ENCODE measurements at regions not wholly inside any gene's neighbourhood (a gene's known extent, or its start where the extent isn't known, plus 50 kb on each side); places are given as distances from the start of the nearest gene placed in this dataset.
"Not testable (repeated sequence)": the region's sequence is repeated elsewhere in the genome, so short reads cannot be mapped to it uniquely, and the experiment has no call there.

GRCh38 chr6:119526561-119527230, 177.1 kb upstream of the MAN1A1 start:
- no peak for DNase-seq

- no peak for DNase-seq
Measured at GRCh38 chr6:119524410-119524809, 174.8 kb upstream of the MAN1A1 start.

GRCh38 chr6:119523556-119523955, 174.0 kb upstream of the MAN1A1 start:
- no peak for DNase-seq

- DNase-seq: no peak
Measured at GRCh38 chr6:119521251-119521650, 171.7 kb upstream of the MAN1A1 start.

GRCh38 chr6:119517428-119517827, 167.9 kb upstream of the MAN1A1 start:
- DNase-seq: no peak

- DNase-seq: no peak
Measured at GRCh38 chr6:119514345-119514744, 164.8 kb upstream of the MAN1A1 start.

- no peak for DNase-seq
Measured at GRCh38 chr6:119511024-119511423, 161.5 kb upstream of the MAN1A1 start.

GRCh38 chr6:119510246-119510645, 160.7 kb upstream of the MAN1A1 start:
- no peak for DNase-seq

GRCh38 chr6:119506631-119507174, 157.1 kb upstream of the MAN1A1 start:
- no peak for DNase-seq

- DNase-seq: no peak
Measured at GRCh38 chr6:119501798-119502483, 152.4 kb upstream of the MAN1A1 start.

GRCh38 chr6:119499797-119500196, 150.2 kb upstream of the MAN1A1 start:
- DNase-seq: no peak

- no peak for DNase-seq
Measured at GRCh38 chr6:119497988-119498727, 148.6 kb upstream of the MAN1A1 start.

- DNase-seq: no peak
Measured at GRCh38 chr6:119495230-119495683, 145.7 kb upstream of the MAN1A1 start.

GRCh38 chr6:119493980-119494379, 144.4 kb upstream of the MAN1A1 start:
- DNase-seq: no peak

GRCh38 chr6:119491112-119491511, 141.6 kb upstream of the MAN1A1 start:
- not testable (repeated sequence) for DNase-seq

GRCh38 chr6:119490050-119490449, 140.5 kb upstream of the MAN1A1 start:
- not testable (repeated sequence) for DNase-seq

- DNase-seq: no peak
Measured at GRCh38 chr6:119484598-119484997, 135.0 kb upstream of the MAN1A1 start.

- no peak for DNase-seq
Measured at GRCh38 chr6:119483908-119484307, 134.3 kb upstream of the MAN1A1 start.

GRCh38 chr6:119482850-119483285, 133.3 kb upstream of the MAN1A1 start:
- no peak for DNase-seq

- no peak for DNase-seq
Measured at GRCh38 chr6:119481976-119482375, 132.4 kb upstream of the MAN1A1 start.

GRCh38 chr6:119480961-119481497, 131.5 kb upstream of the MAN1A1 start:
- DNase-seq: no peak

GRCh38 chr6:119479860-119480655, 130.5 kb upstream of the MAN1A1 start:
- DNase-seq: no peak

All from CD4-positive, alpha-beta T cell treated with Interleukin-6 for 4 hours (primary cell).